Endothelial cell of umbilical vein (primary cell): ENCODE measurements at regions not wholly inside any gene's neighbourhood (a gene's known extent, or its start where the extent isn't known, plus 50 kb on each side); places are given as distances from the start of the nearest gene placed in this dataset.

ENCODE experiments used
- BruUV-seq: library from RNA; stranded (reverse); fragments of 400-500 nt; replicated peaks from 2 replicates; lab custom pipeline; 2021; lab: Mats Ljungman, UMichigan
- CTCF ChIA-PET: fragments of 300-600, 350-600 bp; sonication (Branson Sonifier 250); formaldehyde crosslinking; loops from one replicate; lab custom pipeline; 2021; ENCODE audit warnings: antibody characterized with exemption, inconsistent platforms; lab: Charles Lee
- POLR2A ChIA-PET: fragments of 300-600, 350-600 bp; sonication (Branson Sonifier 250); formaldehyde crosslinking; loops from one replicate; lab custom pipeline; 2021; ENCODE audit warnings: antibody characterized with exemption, inconsistent platforms; lab: Charles Lee
- DNase-seq: peaks from one replicate; pipeline ENCODE4 v3.0.0-alpha.2; 2011; ENCODE audit warnings: low read depth, low spot score
- FAIRE-seq: peaks from 2 replicates; lab custom pipeline; 2011; peaks lifted over from hg19 to GRCh38; lab: Jason Lieb, UNC
- H2AFZ ChIP-seq: 2 replicates; pipeline ENCODE4 v1.6.0; 2012; ENCODE audit warnings: low read depth, low read length, control low read depth, inconsistent platforms
- H3K27ac ChIP-seq: 2 replicates; pipeline ENCODE4 v1.5.1; 2011; ENCODE audit warnings: low read depth, mild to moderate bottlenecking, control low read depth, low read length, moderate library complexity; ENCODE audit not compliant: insufficient read depth
- H3K27me3 ChIP-seq, 2 experiments: 2 replicates each; pipeline versions ENCODE4 v1.6.0 to v1.6.1; 2011; ENCODE audit warnings: low read length in 2 of 2, mixed read lengths in 1 of 2; ENCODE audit not compliant: control insufficient read depth in 2 of 2, insufficient read depth in 2 of 2
- H3K36me3 ChIP-seq, 2 experiments: 2 replicates in 1 of 2; 3 replicates in 1 of 2; pipeline ENCODE4 v1.5.1; 2011; ENCODE audit warnings: low read length in 2 of 2, mild to moderate bottlenecking in 1 of 2, moderate library complexity in 1 of 2; ENCODE audit not compliant: control insufficient read depth in 2 of 2, insufficient read depth in 2 of 2; ENCODE audit errors: extremely low read depth in 1 of 2
- H3K4me1 ChIP-seq: 3 replicates; pipeline ENCODE4 v1.5.1; 2011; ENCODE audit warnings: mild to moderate bottlenecking, low read length; ENCODE audit not compliant: control insufficient read depth, insufficient read depth; ENCODE audit errors: extremely low read depth
- H3K4me2 ChIP-seq: 2 replicates; pipeline ENCODE4 v1.6.1; 2011; ENCODE audit warnings: low read length, control low read depth, mixed read lengths; ENCODE audit not compliant: insufficient read depth
- H3K4me3 ChIP-seq, 3 experiments: fragments of 200-600 bp in 1 of 3; sonication (generic), shearing (Covaris generic) in 1 of 3; replicated peaks in 1 of 3; 2 replicates each; pipeline ENCODE4 v1.5.1; 2011 to 2016; ENCODE audit warnings: control low read depth in 3 of 3, low read length in 3 of 3, mild to moderate bottlenecking in 2 of 3, inconsistent platforms in 1 of 3, low read depth in 1 of 3, moderate library complexity in 1 of 3; ENCODE audit not compliant: insufficient read depth in 1 of 3
- H3K79me2 ChIP-seq: 2 replicates; pipeline ENCODE4 v1.6.0; 2012; ENCODE audit warnings: low read length, inconsistent platforms; ENCODE audit not compliant: control insufficient read depth, insufficient read depth
- H3K9ac ChIP-seq: replicated peaks from 2 replicates; pipeline ENCODE3; 2011; ENCODE audit warnings: low read length, control low read depth; ENCODE audit not compliant: insufficient read depth; ENCODE audit errors: extremely low read depth
- H3K9me1 ChIP-seq: replicated peaks from 3 replicates; pipeline ENCODE4 v1.6.0; 2011; ENCODE audit warnings: mild to moderate bottlenecking, low read length; ENCODE audit not compliant: control insufficient read depth, insufficient read depth; ENCODE audit errors: extremely low read depth
- H3K9me3 ChIP-seq: replicated peaks from 2 replicates; pipeline ENCODE4 v1.5.1; 2012; ENCODE audit warnings: low read length, inconsistent platforms; ENCODE audit not compliant: control insufficient read depth, insufficient read depth
- H4K20me1 ChIP-seq: replicated peaks from 2 replicates; pipeline ENCODE3; 2011; ENCODE audit warnings: mild to moderate bottlenecking, low read length; ENCODE audit not compliant: control insufficient read depth, insufficient read depth; ENCODE audit errors: extremely low read depth
- EZH2 ChIP-seq: IDR thresholded peaks from 2 replicates; pipeline ENCODE4 v1.6.1; 2012; ENCODE audit warnings: borderline replicate concordance, low read depth, mild to moderate bottlenecking, moderate library complexity, low read length, inconsistent platforms; ENCODE audit not compliant: severe bottlenecking
- FOS ChIP-seq: IDR thresholded peaks from 2 replicates; pipeline ENCODE4 v1.6.1; 2011; ENCODE audit warnings: mild to moderate bottlenecking, low read length, moderate library complexity, borderline replicate concordance; ENCODE audit not compliant: insufficient read depth
- GATA2 ChIP-seq: IDR thresholded peaks from 2 replicates; pipeline ENCODE4 v1.7.0; 2011; ENCODE audit warnings: low read depth, mild to moderate bottlenecking, moderate library complexity, mixed read lengths, low read length; ENCODE audit not compliant: insufficient read length, insufficient read depth
- JUN ChIP-seq: IDR thresholded peaks from 2 replicates; pipeline ENCODE4 v1.6.1; 2011; ENCODE audit warnings: borderline replicate concordance, low read depth; ENCODE audit not compliant: insufficient read length, insufficient read depth
- MYC ChIP-seq: IDR thresholded peaks from one replicate; pipeline ENCODE4 v1.6.1; 2011; ENCODE audit warnings: mild to moderate bottlenecking, low read depth, low read length
- POLR2A ChIP-seq: IDR thresholded peaks from 2 replicates; pipeline ENCODE4 v1.6.1; 2012; ENCODE audit warnings: low read depth, mild to moderate bottlenecking, control low read depth, low read length
- POLR2AphosphoS5 ChIP-seq: IDR thresholded peaks from 2 replicates; pipeline ENCODE4 v1.6.1; 2012; ENCODE audit warnings: low read depth, mild to moderate bottlenecking, control low read depth, low read length, moderate library complexity; ENCODE audit not compliant: insufficient read depth
- dilution Hi-C: fragments of 300-500 bp; cut with MboI; formaldehyde crosslinking; loops from one replicate; pipeline ENCODE4 v1.15.0; 2019; ENCODE audit warnings: low sequenced_read_pairs; ENCODE audit not compliant: extremely low pct_ligation_motif_present
- intact Hi-C: fragments of 100-400 bp; cut with micrococcal nuclease; formaldehyde crosslinking; loops from one replicate; pipeline ENCODE4 v1.10.0; 2022
- TF ChIP-seq, protein P1 (sequence below), 2 donors: IDR thresholded peaks; 1 replicate in 1 of 2; 2 replicates in 1 of 2; pipeline ENCODE4 v1.5.1; 2011; ENCODE audit warnings: low read length in 2 of 2, mild to moderate bottlenecking in 2 of 2, moderate library complexity in 2 of 2, control low read depth in 1 of 2, inconsistent platforms in 1 of 2, low read depth in 1 of 2; ENCODE audit not compliant: insufficient read depth in 1 of 2; ENCODE audit errors: extremely low read depth in 1 of 2
- TF ChIP-seq, protein P2 (sequence below): IDR thresholded peaks from 2 replicates; pipeline ENCODE4 v1.6.1; 2011; ENCODE audit not compliant: insufficient read depth, insufficient read length

DNA sequence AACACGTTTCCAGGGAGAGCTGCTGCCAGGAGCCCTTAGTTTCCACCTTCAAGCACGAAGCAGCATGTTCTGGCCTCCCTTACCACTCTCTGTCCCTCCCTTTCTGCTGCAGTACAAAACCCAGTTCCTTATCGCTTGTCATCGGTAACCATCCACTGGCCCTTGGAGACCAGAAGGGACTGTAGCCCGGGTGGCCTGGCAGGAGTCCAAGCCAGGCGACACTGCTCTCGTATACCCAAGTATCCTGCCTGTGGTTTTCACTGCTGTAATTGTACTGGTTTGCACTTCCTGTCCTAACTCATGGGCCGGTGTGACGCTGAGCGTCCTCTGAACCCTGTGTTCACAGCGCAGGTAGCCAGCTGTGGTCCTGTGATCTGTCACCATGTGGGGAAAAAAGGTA lies 81.1 kb downstream of the MAF start:
- no peak for DNase-seq
- ChIA-PET CTCF (no interaction called here), POLR2A (no interaction called here)
- Histone ChIP-seq H3K9me3 (peaks cover 5% of the 10 kb centered on the region), H3K27me3 (no peaks in the 10 kb centered on the region), H3K9ac (no peak overlapping the region), H3K79me2 (no peaks in the 10 kb centered on the region), H3K27ac (no peak overlapping the region), H3K4me3 (no peak overlapping the region), H4K20me1 (no peaks in the 10 kb centered on the region), H3K4me2 (no peak overlapping the region), H3K9me1 (no peaks in the 10 kb centered on the region), H3K4me1 (no peaks in the 10 kb centered on the region), H3K36me3 (no peaks in the 10 kb centered on the region), H2AFZ (no peak overlapping the region)
- no peak for FAIRE-seq
- BruUV-seq, result no TSS peak
- dilution Hi-C loops, result no loop called here
- intact Hi-C loops, result no loop called here
- TF ChIP-seq GATA2 (no peak), MYC (no peak)

DNA sequence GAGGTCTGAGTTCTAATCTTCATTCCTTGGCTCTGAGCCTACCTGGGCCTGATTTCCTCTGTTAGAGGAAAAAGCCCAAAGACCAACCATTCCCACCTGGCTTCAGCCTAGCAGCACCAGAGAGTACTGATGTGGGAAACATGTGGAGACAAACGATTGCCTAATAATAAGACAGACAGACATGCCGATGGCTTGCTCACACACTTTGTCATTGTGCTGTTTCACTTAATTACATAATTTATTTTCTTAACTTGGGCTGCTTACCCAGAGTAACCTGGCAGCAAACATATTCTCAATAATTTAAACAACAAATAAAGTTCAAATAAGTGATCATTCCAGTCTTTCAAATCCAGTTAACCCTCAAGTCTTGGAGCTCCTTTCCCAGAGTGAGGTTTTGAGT lies 83.4 kb downstream of the MAF start:
- no TSS peak for BruUV-seq
- no peak for TF ChIP-seq POLR2AphosphoS5
- no peak for TF ChIP-seq JUN
- TF ChIP-seq FOS, result no peak
- TF ChIP-seq, protein P1, sequence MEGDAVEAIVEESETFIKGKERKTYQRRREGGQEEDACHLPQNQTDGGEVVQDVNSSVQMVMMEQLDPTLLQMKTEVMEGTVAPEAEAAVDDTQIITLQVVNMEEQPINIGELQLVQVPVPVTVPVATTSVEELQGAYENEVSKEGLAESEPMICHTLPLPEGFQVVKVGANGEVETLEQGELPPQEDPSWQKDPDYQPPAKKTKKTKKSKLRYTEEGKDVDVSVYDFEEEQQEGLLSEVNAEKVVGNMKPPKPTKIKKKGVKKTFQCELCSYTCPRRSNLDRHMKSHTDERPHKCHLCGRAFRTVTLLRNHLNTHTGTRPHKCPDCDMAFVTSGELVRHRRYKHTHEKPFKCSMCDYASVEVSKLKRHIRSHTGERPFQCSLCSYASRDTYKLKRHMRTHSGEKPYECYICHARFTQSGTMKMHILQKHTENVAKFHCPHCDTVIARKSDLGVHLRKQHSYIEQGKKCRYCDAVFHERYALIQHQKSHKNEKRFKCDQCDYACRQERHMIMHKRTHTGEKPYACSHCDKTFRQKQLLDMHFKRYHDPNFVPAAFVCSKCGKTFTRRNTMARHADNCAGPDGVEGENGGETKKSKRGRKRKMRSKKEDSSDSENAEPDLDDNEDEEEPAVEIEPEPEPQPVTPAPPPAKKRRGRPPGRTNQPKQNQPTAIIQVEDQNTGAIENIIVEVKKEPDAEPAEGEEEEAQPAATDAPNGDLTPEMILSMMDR (IDR thresholded peaks at IDR 0.05; ENCODE audit: extremely low read depth in 1 of 2, insufficient read depth in 1 of 2, low read depth in 1 of 2, low read length in 2 of 2), result no peak
- TF ChIP-seq MYC, result no peak
- TF ChIP-seq, protein P2, sequence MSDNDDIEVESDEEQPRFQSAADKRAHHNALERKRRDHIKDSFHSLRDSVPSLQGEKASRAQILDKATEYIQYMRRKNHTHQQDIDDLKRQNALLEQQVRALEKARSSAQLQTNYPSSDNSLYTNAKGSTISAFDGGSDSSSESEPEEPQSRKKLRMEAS, result no peak
- no peak for TF ChIP-seq EZH2
- no peak for TF ChIP-seq POLR2A
- TF ChIP-seq GATA2, result no peak
- FAIRE-seq (no peak), DNase-seq (no peak)
- Histone ChIP-seq H3K9ac (no peak overlapping the region), H2AFZ (no peak overlapping the region), H3K4me3 (no peak overlapping the region), H4K20me1 (no peaks in the 10 kb centered on the region), H3K79me2 (no peaks in the 10 kb centered on the region), H3K9me3 (peaks cover 5% of the 10 kb centered on the region), H3K27me3 (no peaks in the 10 kb centered on the region), H3K4me2 (no peak overlapping the region), H3K36me3 (no peaks in the 10 kb centered on the region), H3K9me1 (no peaks in the 10 kb centered on the region), H3K4me1 (no peaks in the 10 kb centered on the region), H3K27ac (no peak overlapping the region)
- intact Hi-C loops (no loop called here), dilution Hi-C loops (no loop called here)
- ChIA-PET POLR2A (no interaction called here), CTCF (no interaction called here)
